ENCODE measurements at regions not wholly inside any gene's neighbourhood (a gene's known extent, or its start where the extent isn't known, plus 50 kb on each side); places are given as distances from the start of the nearest gene placed in this dataset.
A peak's percentile ranks its signal among the peaks of the same experiment; 100 is the strongest.

DNA sequence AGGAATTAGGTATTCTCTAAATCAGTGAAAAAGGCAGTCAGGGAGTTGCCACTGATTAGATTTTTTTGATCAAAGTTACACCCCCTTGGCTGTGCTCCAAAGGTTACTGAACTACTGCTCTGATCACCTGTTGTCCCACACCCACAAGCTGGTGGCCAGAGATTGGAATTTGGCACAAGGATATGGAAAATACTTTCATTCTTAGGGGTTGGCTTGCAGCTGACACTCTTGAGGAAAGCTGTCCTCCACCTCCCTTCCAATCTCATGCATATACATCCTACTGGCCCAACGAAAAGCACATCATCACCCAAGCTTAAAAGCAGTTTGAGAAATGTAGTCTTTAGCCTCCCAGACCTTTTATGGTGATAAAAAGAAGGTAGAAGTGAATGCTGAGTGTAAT, 329.5 kb upstream of the CHAC2 start:
- no peak overlapping the region for H3K9ac ChIP-seq (ENCODE audit: low read depth, low read length, poor library complexity)
- H2BK120ac ChIP-seq (ENCODE audit: low read depth, low read length) = no peak overlapping the region
- no peak overlapping the region for H3K18ac ChIP-seq (ENCODE audit: low read length)
- H3K9me3 ChIP-seq (replicated peaks in 1 of 2; ENCODE audit: control insufficient read depth in 2 of 2, insufficient read depth in 1 of 2, low read depth in 1 of 2, low read length in 2 of 2) = no peaks in the 10 kb centered on the region
- H2AFZ ChIP-seq (ENCODE audit: low read length) = no peak overlapping the region
- H4K91ac ChIP-seq (ENCODE audit: low read depth, low read length, poor library complexity) = no peak overlapping the region
- H3K14ac ChIP-seq (ENCODE audit: low read length) = no peak overlapping the region
- no peak overlapping the region for H3K4me2 ChIP-seq (ENCODE audit: insufficient read depth, low read length, poor library complexity, severe bottlenecking)
- no peak overlapping the region for H2BK5ac ChIP-seq (ENCODE audit: low read length)
- no peak overlapping the region for H2AK5ac ChIP-seq (ENCODE audit: low read depth, low read length)
- H3K4me3 ChIP-seq (ENCODE audit: low read length in 2 of 2) = no peak overlapping the region
- H3K27ac ChIP-seq (replicated peaks; ENCODE audit: low read length) = no peak overlapping the region
- no peak overlapping the region for H4K8ac ChIP-seq (ENCODE audit: low read depth, low read length)
- no peak overlapping the region for H2BK12ac ChIP-seq (ENCODE audit: low read length)
- DNase-seq (ENCODE audit: low spot score) = no peak
- no peak overlapping the region for H3K4ac ChIP-seq (ENCODE audit: low read length)
- H3K23ac ChIP-seq (ENCODE audit: low read depth, low read length, poor library complexity) = no peak overlapping the region
- no peaks in the 10 kb centered on the region for H3K36me3 ChIP-seq (replicated peaks in 1 of 2; ENCODE audit: control insufficient read depth in 2 of 2, insufficient read depth in 2 of 2, low read length in 2 of 2)
- no peaks in the 10 kb centered on the region for H3K79me1 ChIP-seq (ENCODE audit: low read depth, low read length)
- WGBS, 2 donors (ENCODE audit: extremely low coverage in 2 of 2, insufficient read length in 2 of 2, insufficient replicate concordance in 1 of 2) = no CpG with 5 or more reads among the region's 1 CpG
- no peak overlapping the region for H2BK15ac ChIP-seq (ENCODE audit: low read length)
- peaks cover 3 to 5% of the 10 kb centered on the region in 2 donors for H3K4me1 ChIP-seq (ENCODE audit: control insufficient read depth in 2 of 2, insufficient read depth in 1 of 2, low read depth in 1 of 2, low read length in 2 of 2)
- no peaks in the 10 kb centered on the region for H3K27me3 ChIP-seq (ENCODE audit: control insufficient read depth in 3 of 3, insufficient read depth in 3 of 3, low read depth in 1 of 3, low read length in 3 of 3)

GRCh38 chr2:53437371-53437770, 330.2 kb upstream of the CHAC2 start:
- H2AK5ac ChIP-seq (ENCODE audit: low read depth, low read length) = no peak overlapping the region
- H3K4me2 ChIP-seq (ENCODE audit: insufficient read depth, low read length, poor library complexity, severe bottlenecking) = no peak overlapping the region
- H2BK12ac ChIP-seq (ENCODE audit: low read length) = no peak overlapping the region
- no peak overlapping the region for H3K27ac ChIP-seq (replicated peaks; ENCODE audit: low read length)
- H3K9me3 ChIP-seq (replicated peaks in 1 of 2; ENCODE audit: control insufficient read depth in 2 of 2, insufficient read depth in 1 of 2, low read depth in 1 of 2, low read length in 2 of 2) = no peaks in the 10 kb centered on the region
- H2BK120ac ChIP-seq (ENCODE audit: low read depth, low read length) = no peak overlapping the region
- no peak overlapping the region for H3K18ac ChIP-seq (ENCODE audit: low read length)
- no peaks in the 10 kb centered on the region for H3K79me1 ChIP-seq (ENCODE audit: low read depth, low read length)
- no peak overlapping the region for H2AFZ ChIP-seq (ENCODE audit: low read length)
- no CpG with 5 or more reads among the region's 2 CpGs for WGBS, 2 donors (ENCODE audit: extremely low coverage in 2 of 2, insufficient read length in 2 of 2, insufficient replicate concordance in 1 of 2)
- H3K14ac ChIP-seq (ENCODE audit: low read length) = no peak overlapping the region
- peaks cover 3 to 5% of the 10 kb centered on the region in 2 donors for H3K4me1 ChIP-seq (ENCODE audit: control insufficient read depth in 2 of 2, insufficient read depth in 1 of 2, low read depth in 1 of 2, low read length in 2 of 2)
- H3K23ac ChIP-seq (ENCODE audit: low read depth, low read length, poor library complexity) = no peak overlapping the region
- no peak overlapping the region for H3K4me3 ChIP-seq (ENCODE audit: low read length in 2 of 2)
- no peak overlapping the region for H2BK5ac ChIP-seq (ENCODE audit: low read length)
- no peaks in the 10 kb centered on the region for H3K36me3 ChIP-seq (replicated peaks in 1 of 2; ENCODE audit: control insufficient read depth in 2 of 2, insufficient read depth in 2 of 2, low read length in 2 of 2)
- H3K9ac ChIP-seq (ENCODE audit: low read depth, low read length, poor library complexity) = no peak overlapping the region
- H4K8ac ChIP-seq (ENCODE audit: low read depth, low read length) = no peak overlapping the region
- H2BK15ac ChIP-seq (ENCODE audit: low read length) = no peak overlapping the region
- no peaks in the 10 kb centered on the region for H3K27me3 ChIP-seq (ENCODE audit: control insufficient read depth in 3 of 3, insufficient read depth in 3 of 3, low read depth in 1 of 3, low read length in 3 of 3)
- no peak overlapping the region for H4K91ac ChIP-seq (ENCODE audit: low read depth, low read length, poor library complexity)
- DNase-seq (ENCODE audit: low spot score) = peak; percentile 3
- H3K4ac ChIP-seq (ENCODE audit: low read length) = no peak overlapping the region

DNA sequence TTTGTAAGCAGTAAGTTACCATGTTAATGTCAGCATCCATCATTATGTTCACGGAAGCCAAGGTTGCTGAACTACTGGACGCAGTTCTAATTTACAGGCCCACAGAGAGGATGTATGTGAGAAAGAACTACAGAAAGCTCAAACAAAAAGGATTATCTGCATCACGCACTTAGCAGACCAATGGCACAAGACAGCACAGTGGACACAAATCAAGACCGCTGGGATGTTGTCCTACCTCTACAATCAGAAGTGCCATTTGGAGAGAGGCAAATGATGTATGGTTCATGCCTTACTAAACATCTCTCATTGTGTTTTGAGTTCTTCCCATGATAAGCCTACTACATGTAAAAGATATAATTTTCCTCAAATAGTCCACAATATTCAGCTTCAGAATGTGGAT, 330.7 kb upstream of the CHAC2 start:
- no peak overlapping the region for H3K4ac ChIP-seq (ENCODE audit: low read length)
- H3K14ac ChIP-seq (ENCODE audit: low read length) = no peak overlapping the region
- H3K27me3 ChIP-seq (ENCODE audit: control insufficient read depth in 3 of 3, insufficient read depth in 3 of 3, low read depth in 1 of 3, low read length in 3 of 3) = no peaks in the 10 kb centered on the region
- H4K8ac ChIP-seq (ENCODE audit: low read depth, low read length) = no peak overlapping the region
- H3K23ac ChIP-seq (ENCODE audit: low read depth, low read length, poor library complexity) = no peak overlapping the region
- H3K79me1 ChIP-seq (ENCODE audit: low read depth, low read length) = no peaks in the 10 kb centered on the region
- no peak overlapping the region for H2AFZ ChIP-seq (ENCODE audit: low read length)
- H3K18ac ChIP-seq (ENCODE audit: low read length) = no peak overlapping the region
- no peak for DNase-seq (ENCODE audit: low spot score)
- no peak overlapping the region for H3K4me3 ChIP-seq (ENCODE audit: low read length in 2 of 2)
- no peak overlapping the region for H2BK15ac ChIP-seq (ENCODE audit: low read length)
- H2BK5ac ChIP-seq (ENCODE audit: low read length) = no peak overlapping the region
- H3K36me3 ChIP-seq (replicated peaks in 1 of 2; ENCODE audit: control insufficient read depth in 2 of 2, insufficient read depth in 2 of 2, low read length in 2 of 2) = no peaks in the 10 kb centered on the region
- no peak overlapping the region for H3K9ac ChIP-seq (ENCODE audit: low read depth, low read length, poor library complexity)
- H2BK120ac ChIP-seq (ENCODE audit: low read depth, low read length) = no peak overlapping the region
- H3K4me1 ChIP-seq (ENCODE audit: control insufficient read depth in 2 of 2, insufficient read depth in 1 of 2, low read depth in 1 of 2, low read length in 2 of 2) = peaks cover 3 to 5% of the 10 kb centered on the region in 2 donors
- no peak overlapping the region for H3K27ac ChIP-seq (replicated peaks; ENCODE audit: low read length)
- no CpG with 5 or more reads among the region's 4 CpGs for WGBS, 2 donors (ENCODE audit: extremely low coverage in 2 of 2, insufficient read length in 2 of 2, insufficient replicate concordance in 1 of 2)
- H3K4me2 ChIP-seq (ENCODE audit: insufficient read depth, low read length, poor library complexity, severe bottlenecking) = no peak overlapping the region
- no peaks in the 10 kb centered on the region for H3K9me3 ChIP-seq (replicated peaks in 1 of 2; ENCODE audit: control insufficient read depth in 2 of 2, insufficient read depth in 1 of 2, low read depth in 1 of 2, low read length in 2 of 2)
- no peak overlapping the region for H4K91ac ChIP-seq (ENCODE audit: low read depth, low read length, poor library complexity)
- no peak overlapping the region for H2BK12ac ChIP-seq (ENCODE audit: low read length)
- no peak overlapping the region for H2AK5ac ChIP-seq (ENCODE audit: low read depth, low read length)

DNA sequence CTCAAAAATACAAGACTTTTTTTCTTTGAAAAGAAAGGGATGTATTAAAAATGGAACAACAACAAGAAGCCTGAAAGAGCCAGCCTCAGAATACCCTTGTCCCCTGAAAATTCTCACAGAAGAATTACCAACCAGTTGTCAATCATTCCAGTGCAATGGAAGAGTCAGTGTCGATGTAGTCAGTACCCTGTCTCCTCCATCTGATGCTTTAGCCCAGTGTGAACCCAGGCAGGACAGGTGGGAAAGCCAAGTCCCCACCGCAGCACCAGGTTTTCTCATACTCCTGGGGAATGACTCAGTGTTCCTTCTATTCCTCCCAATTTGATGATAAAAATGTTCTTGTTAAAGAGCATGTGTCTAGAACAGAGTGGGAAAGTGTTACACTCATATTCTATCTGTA, 332.0 kb upstream of the CHAC2 start:
- no peak for DNase-seq (ENCODE audit: low spot score)
- no peak overlapping the region for H2BK15ac ChIP-seq (ENCODE audit: low read length)
- WGBS, 2 donors (ENCODE audit: extremely low coverage in 2 of 2, insufficient read length in 2 of 2, insufficient replicate concordance in 1 of 2) = no CpG with 5 or more reads among the region's 2 CpGs
- no peak overlapping the region for H4K8ac ChIP-seq (ENCODE audit: low read depth, low read length)
- H3K9ac ChIP-seq (ENCODE audit: low read depth, low read length, poor library complexity) = no peak overlapping the region
- H2AFZ ChIP-seq (ENCODE audit: low read length) = no peak overlapping the region
- no peak overlapping the region for H2AK5ac ChIP-seq (ENCODE audit: low read depth, low read length)
- H3K14ac ChIP-seq (ENCODE audit: low read length) = no peak overlapping the region
- no peak overlapping the region for H3K27ac ChIP-seq (replicated peaks; ENCODE audit: low read length)
- H3K4ac ChIP-seq (ENCODE audit: low read length) = no peak overlapping the region
- no peak overlapping the region for H2BK5ac ChIP-seq (ENCODE audit: low read length)
- H3K4me1 ChIP-seq (ENCODE audit: control insufficient read depth in 2 of 2, insufficient read depth in 1 of 2, low read depth in 1 of 2, low read length in 2 of 2) = peaks cover 3 to 5% of the 10 kb centered on the region in 2 donors
- no peak overlapping the region for H3K23ac ChIP-seq (ENCODE audit: low read depth, low read length, poor library complexity)
- H4K91ac ChIP-seq (ENCODE audit: low read depth, low read length, poor library complexity) = no peak overlapping the region
- no peak overlapping the region for H2BK120ac ChIP-seq (ENCODE audit: low read depth, low read length)
- H2BK12ac ChIP-seq (ENCODE audit: low read length) = no peak overlapping the region
- H3K18ac ChIP-seq (ENCODE audit: low read length) = no peak overlapping the region
- H3K4me2 ChIP-seq (ENCODE audit: insufficient read depth, low read length, poor library complexity, severe bottlenecking) = no peak overlapping the region
- H3K36me3 ChIP-seq (replicated peaks in 1 of 2; ENCODE audit: control insufficient read depth in 2 of 2, insufficient read depth in 2 of 2, low read length in 2 of 2) = no peaks in the 10 kb centered on the region
- H3K9me3 ChIP-seq (replicated peaks in 1 of 2; ENCODE audit: control insufficient read depth in 2 of 2, insufficient read depth in 1 of 2, low read depth in 1 of 2, low read length in 2 of 2) = no peaks in the 10 kb centered on the region
- H3K79me1 ChIP-seq (ENCODE audit: low read depth, low read length) = no peaks in the 10 kb centered on the region
- H3K27me3 ChIP-seq (ENCODE audit: control insufficient read depth in 3 of 3, insufficient read depth in 3 of 3, low read depth in 1 of 3, low read length in 3 of 3) = no peaks in the 10 kb centered on the region
- H3K4me3 ChIP-seq (ENCODE audit: low read length in 2 of 2) = no peak overlapping the region

Data from neuronal stem cell (in vitro differentiated cells).